Esophagus mucosa (tissue), 1 donor: ENCODE measurements at regions not wholly inside any gene's neighbourhood (a gene's known extent, or its start where the extent isn't known, plus 50 kb on each side); places are given as distances from the start of the nearest gene placed in this dataset.
A peak's percentile ranks its signal among the peaks of the same experiment; 100 is the strongest.

Experiments
- ATAC-seq: fragments of 200-7000 bp; cut with Tn5 transposase; one replicate; pipeline ENCODE4 v1.9.1; 2020
- donor health status: DM: yes; HTN: yes; CAD: no.

DNA sequence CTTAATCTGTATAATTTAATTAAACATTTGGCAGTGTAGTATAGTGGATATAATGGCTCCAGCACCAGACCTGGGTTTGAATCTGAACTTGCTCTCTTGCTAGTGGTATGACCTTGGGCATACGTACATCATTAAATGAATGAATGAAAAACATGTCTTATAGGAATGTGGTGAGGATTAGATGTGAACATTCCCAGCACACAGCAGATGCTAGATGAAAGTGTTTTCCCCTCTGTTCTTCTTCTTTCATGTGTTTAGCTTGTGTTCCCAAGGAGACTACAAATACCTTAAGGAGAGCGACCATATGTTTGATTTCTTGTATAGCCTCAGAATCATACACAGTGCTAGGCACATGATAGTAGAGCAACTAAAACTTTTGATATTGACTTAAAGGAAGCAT is 56.5 kb downstream of the CT47B1 start:
- ATAC-seq, result no peak

GRCh38 chrX:120813982-120814381 is 61.7 kb downstream of the CT47B1 start:
- no peak for ATAC-seq

DNA sequence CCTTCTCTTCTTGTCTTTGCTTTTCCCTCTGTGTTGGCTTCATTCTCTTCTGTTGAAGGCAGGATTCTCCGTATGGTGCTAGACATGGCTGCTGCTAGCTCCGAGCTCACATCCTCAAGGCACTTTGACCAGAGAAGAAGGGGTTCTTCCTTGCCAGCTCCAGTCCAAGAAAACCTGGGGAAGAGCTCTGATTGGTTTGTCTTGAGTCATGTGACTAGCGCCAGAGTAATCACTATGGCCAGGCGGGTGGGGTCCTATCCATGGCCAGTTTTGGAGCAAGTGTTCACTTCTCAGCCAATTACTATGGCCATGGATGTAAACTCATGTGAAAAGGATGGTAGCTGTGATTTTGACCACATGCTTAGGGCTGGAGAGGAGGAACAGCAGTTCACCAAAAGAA is 74.2 kb downstream of the CT47B1 start:
- ATAC-seq, result no peak

DNA sequence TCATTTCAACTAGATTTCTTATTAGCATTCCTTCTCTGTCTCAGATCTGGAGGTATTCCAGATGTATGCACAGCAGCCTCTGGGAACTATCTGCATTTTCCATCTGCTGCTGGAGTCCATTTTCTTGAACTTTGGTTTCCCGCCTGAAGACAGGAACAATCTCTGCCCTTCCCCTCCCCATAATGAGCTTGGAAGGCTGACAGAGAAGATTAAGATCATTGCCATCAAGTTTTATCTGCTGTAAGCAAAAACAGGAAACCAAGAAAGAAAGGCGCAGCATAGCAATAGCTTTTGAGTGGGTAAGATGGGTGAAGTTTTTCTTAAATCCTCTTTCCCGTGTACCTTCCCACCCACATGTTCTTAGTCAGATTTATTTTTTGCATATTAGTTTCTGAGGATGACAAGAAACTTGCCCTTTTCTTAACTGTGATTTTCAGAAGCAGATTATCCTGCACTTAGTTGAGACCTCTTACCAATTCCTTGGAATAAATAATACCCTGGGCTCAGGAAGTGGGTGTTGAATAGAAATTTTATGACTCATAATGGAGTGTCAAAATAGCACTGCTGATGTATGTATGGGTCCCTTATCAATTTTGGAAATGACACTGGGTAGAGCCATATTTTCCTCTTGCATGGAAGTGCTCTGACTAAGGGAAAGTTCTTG is 78.3 kb downstream of the CT47B1 start:
- no peak for ATAC-seq

DNA sequence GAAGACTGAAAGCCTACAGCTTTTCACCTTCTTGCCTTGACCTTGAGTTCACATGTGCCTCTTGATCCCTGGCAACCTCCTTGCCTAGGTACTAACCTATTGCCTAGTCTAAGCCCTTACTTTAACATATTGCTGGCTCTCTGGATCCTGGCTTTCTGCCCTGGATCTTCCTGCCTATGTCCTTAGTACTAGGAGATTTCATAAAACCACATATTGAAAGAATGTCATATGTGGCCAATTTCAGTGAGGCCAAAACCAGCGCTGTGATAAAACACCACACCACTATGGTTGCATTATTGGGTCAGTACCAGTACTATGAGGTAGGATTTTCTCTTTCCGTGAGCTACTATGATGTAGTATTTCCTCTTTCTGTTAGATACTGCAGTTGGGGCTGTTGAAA is 80.4 kb downstream of the CT47B1 start:
- no peak for ATAC-seq

DNA sequence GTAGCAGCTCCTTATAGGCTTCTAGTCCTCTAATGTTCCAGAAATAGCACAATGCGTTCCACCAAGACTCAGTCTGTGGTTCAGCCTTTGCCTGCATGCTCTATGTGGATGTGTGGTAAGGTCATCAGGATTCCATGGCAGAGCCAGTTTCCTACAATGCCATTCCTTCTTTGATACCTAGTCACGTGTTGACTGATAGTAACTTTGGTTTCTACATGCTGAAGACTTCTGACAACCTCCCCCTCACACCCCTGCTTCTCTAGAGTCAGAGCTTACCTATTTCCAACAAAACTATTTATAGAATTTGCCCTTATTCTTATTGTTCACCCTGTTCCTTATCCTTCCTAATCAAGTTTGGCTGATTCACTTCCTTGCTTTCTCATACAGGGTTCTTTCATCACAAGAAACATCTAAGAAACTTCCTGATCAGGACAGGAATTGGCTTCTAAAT is 81.1 kb downstream of the CT47B1 start:
- no peak for ATAC-seq

DNA sequence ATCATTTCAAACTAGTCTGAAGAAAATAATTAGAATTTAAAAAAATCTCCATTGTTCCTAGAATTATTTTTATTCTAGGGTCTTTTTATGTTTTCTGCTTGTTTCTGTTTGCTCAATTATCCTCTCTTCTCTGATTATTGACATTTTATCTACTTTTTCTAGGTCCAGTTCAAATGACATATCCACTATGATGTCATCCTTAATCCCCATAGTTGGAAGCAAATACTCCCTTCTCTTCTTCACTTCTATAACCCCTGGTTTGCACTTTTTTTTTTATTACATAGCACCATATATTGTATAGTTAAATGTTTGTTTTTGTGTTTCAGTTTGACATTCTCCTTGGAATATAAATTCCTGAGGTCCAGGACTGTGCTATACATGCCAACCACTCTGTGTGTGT is 82.6 kb downstream of the CT47B1 start:
- ATAC-seq, result no peak

DNA sequence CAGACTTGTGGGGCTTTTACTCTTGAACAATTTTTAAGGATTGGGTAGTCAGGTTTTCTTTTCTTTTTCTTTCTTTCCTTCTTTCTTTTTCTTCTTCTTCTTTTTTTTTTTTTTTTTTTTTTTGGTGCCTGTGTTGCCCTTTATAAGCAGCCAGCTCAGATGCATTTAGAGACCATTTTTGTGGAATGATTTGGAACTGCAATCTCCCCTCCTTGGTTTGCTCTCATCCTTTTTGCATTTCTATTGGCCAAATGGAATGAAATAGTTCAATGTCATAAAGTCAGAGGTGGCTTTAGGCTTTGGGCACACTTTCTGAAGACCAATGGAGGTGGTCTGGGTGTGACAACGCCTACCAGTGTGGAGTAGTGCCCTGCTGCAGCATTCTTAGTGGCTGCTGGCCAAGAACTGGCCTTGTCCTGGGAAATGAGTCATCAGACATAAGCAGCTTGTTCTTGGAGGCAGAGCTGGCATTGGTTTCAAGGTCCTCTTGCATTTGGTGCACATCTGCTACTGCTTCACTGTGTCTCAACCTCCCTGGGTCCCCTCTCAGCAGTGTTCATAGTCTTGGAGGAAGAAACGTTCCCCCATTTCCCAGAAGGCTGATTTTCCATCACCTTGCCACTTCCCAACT is 84.5 kb downstream of the CT47B1 start:
- ATAC-seq, result peak; percentile 42

GRCh38 chrX:120790552-120790951 is 85.1 kb downstream of the CT47B1 start:
- ATAC-seq, result no peak

- peak; percentile 62 for ATAC-seq
These were observed 85.5 kb downstream of the CT47B1 start for GRCh38 chrX:120790118-120790517.

DNA sequence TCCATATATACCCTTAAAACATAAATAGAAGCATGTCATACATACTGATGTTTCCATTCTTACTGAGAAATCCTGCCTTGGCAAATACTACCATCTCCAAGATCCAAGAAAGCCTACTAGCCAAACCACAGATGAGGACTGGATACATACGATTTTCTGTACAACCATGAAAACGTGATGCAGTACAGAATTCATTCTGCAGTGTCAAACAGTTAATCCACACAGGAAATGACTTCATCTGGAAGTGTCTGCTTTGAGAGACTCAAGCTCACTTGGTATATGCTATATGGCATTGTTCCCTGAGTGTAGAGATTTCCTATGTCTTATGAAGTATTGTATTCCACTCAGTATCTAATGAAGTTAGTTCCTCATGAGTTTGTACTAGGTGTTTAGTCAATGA is 94.3 kb downstream of the CT47B1 start:
- peak; percentile 43 for ATAC-seq

GRCh38 chrX:120775959-120776358 is 99.7 kb downstream of the CT47B1 start:
- no peak for ATAC-seq

DNA sequence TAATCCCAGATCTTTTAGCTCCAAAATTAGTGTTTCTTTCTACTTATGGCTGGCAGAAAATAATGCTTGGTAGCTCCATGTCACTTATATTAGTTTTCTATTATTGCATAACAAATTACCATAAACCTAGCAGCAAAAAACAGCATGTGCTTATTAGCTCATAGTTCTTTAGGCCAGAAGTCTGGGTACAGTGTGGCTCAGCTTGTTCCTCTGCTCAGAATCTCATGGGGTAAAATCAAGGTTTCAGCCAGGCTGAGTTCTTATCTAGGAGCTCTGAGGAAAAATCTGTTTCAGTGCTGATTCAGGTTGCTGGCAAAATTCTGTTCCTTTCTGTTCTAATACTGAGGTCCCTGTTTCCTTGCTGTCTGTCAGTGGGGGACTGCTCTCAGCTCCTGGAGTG is 101.1 kb downstream of the CT47B1 start:
- ATAC-seq, result no peak

GRCh38 chrX:120773801-120774200 is 101.9 kb downstream of the CT47B1 start:
- no peak for ATAC-seq

- peak; percentile 36 for ATAC-seq
These were observed 105.9 kb downstream of the CT47B1 start for GRCh38 chrX:120769576-120770341.

- no peak for ATAC-seq
These were observed 107.0 kb downstream of the CT47B1 start for GRCh38 chrX:120768681-120769080.

- ATAC-seq, result no peak
These were observed 107.4 kb downstream of the CT47B1 start for GRCh38 chrX:120768254-120768653.

DNA sequence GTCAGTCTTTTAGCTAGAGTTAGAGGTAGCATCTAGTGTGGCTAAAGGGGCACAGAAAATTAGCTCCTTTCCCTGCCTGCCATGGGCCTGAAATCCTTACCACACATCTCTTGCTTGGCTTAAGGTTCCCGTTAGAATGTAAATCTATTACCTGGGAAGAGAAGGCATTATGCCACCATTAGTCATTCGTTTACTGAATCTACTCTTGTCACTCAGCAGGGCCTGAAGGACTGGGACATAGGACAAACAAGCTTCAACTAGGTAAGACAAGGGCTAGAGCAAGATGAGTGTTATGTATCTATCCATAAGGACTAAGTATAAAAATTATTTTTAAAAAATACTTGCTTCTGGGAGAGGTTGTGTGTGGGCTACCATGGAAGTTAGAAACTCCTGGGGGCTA is 112.4 kb downstream of the CT47B1 start:
- no peak for ATAC-seq

GRCh38 chrX:120761810-120762209 is 113.9 kb downstream of the CT47B1 start:
- no peak for ATAC-seq

DNA sequence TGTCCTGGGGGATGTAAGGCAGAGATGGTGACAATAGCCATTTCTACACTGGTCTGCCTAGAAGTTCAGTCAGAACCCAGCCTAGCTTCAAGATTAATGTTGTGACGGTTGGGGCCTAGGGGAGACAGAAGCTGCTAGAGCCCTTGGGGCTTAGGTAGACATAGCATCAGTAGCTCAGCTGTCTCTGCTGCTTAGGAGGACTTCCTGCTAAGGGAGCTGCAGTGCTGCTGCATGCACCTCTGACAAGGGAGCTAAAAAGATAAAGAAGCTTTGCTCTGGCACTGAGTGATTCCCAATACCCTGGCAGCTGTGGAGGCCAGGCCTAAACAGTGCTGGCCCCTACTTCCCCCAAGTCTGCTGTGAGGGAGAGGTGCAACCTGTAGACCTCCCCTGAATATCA is 116.0 kb downstream of the CT47B1 start:
- no peak for ATAC-seq

DNA sequence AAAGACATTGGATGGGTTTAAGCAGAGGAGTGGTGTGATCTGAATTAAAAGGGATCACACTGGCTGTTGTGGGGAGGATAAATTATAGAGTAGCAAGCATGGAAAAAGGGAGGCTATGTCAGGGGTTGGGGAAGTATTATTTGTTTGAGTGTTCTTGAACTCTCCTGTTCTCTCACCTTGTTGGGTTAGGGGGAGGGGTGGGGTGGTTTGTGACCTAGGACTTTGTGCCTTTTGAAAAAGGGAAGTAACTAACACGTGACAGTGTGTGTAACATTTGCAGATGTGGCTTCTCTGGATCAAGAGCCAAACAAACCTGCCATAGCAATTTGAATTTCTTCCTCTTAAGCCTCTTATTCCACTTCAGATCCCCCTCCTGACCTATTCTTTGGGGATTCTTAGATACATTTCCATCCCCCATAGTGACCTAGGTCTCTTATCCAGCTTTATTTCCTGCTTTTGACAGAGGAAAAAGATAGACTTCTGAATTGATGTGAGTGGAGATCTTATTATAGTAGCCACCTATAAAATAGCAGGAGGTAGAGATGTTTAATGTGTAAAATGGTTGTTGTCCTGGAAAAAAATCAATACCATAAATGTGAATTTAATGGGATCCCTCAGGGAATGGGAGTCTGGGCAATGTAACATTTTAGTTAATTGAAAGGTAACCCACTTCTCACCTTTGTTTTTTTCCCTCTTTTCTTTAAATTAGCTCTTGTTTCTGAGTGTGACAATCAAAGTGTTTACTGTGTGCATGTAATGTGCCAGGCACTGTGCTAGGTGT is 120.4 kb downstream of the CT47B1 start:
- peak; percentile 46 for ATAC-seq

DNA sequence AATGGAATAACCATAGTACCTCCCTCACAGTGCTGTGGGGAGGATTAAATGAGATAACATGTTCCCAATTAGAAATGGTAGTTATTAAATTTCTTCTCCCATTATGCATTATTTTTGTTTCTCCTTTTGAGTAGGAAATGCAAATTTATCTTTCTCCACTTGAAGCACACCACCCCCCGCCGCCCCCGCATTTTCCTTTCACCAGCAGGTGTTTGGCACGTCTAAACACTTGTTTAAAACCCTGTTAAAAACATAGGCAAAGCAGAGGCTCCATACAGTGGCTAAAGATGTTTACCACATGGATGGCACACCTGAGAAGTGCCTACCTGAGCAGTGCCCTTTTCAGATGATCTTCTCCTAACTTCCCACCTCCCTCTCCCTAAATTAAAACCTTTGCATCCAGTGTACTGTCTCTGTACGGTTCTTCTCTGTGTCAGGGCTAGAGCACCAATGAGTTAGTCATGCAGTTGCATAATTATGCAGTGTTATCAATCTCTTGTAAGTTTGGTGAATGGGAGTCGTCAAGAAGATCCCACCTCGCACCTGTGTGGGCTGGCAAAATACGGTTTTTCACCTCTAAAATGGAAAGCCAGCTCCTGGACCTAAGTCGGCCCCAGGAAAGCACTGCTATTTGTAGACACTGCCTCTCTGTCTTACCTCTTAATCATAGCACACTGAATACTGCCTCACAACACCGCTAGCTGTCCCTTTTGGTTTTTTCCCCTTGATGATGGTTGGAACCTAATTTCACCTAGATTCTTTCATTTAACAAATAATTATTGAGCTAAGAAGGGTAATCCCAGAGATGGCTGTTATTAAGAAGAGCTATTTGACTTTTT is 122.0 kb downstream of the CT47B1 start:
- ATAC-seq, result no peak
